ENCODE measurements at regions not wholly inside any gene's neighbourhood (a gene's known extent, or its start where the extent isn't known, plus 50 kb on each side); places are given as distances from the start of the nearest gene placed in this dataset.

GRCh38 chr15:97870771-97871170, 89.7 kb upstream of the ARRDC4 start:
- no peaks in the 10 kb centered on the region for H3K9me2 ChIP-seq (replicated peaks; ENCODE audit: insufficient read depth, low read length)
- H3K27ac ChIP-seq (ENCODE audit: low read length) = no peak overlapping the region
- no peaks in the 10 kb centered on the region for H3K9me3 ChIP-seq (replicated peaks; ENCODE audit: insufficient read depth, low read length)
- no peaks in the 10 kb centered on the region for H3F3A ChIP-seq (ENCODE audit: insufficient read depth, low read length)
- no peak overlapping the region for H3K9ac ChIP-seq (ENCODE audit: low read length)
- no peak for TF ChIP-seq EZH2 (optimal IDR thresholded peaks at IDR 0.05; ENCODE audit: low read depth, low read length)
- no peak for TF ChIP-seq CTCF (IDR thresholded peaks at IDR 0.05; ENCODE audit: low read length)
- TF ChIP-seq EZH2phosphoT487 (IDR thresholded peaks at IDR 0.05; ENCODE audit: low read length) = no peak
- no peaks in the 10 kb centered on the region for H3K4me1 ChIP-seq (ENCODE audit: low read length)
- no peaks in the 10 kb centered on the region for H3K36me3 ChIP-seq (replicated peaks; ENCODE audit: insufficient read depth, low read length)
- no peak for DNase-seq
- H3K27me3 ChIP-seq (replicated peaks; ENCODE audit: insufficient read depth, low read length) = no peaks in the 10 kb centered on the region
- H4K20me1 ChIP-seq (ENCODE audit: insufficient read depth, low read length) = no peaks in the 10 kb centered on the region
- H2AFZ ChIP-seq (ENCODE audit: low read length) = no peak overlapping the region
- H3K4me2 ChIP-seq (ENCODE audit: low read depth, low read length) = no peak overlapping the region
- no peak overlapping the region for H3K4me3 ChIP-seq (ENCODE audit: low read length)
- H3K79me2 ChIP-seq (ENCODE audit: low read length) = no peaks in the 10 kb centered on the region

- H3K27ac ChIP-seq (ENCODE audit: low read length) = no peak overlapping the region
- no peaks in the 10 kb centered on the region for H3K27me3 ChIP-seq (replicated peaks; ENCODE audit: insufficient read depth, low read length)
- no peaks in the 10 kb centered on the region for H3F3A ChIP-seq (ENCODE audit: insufficient read depth, low read length)
- no peaks in the 10 kb centered on the region for H3K36me3 ChIP-seq (replicated peaks; ENCODE audit: insufficient read depth, low read length)
- H4K20me1 ChIP-seq (ENCODE audit: insufficient read depth, low read length) = no peaks in the 10 kb centered on the region
- no peak overlapping the region for H2AFZ ChIP-seq (ENCODE audit: low read length)
- no peaks in the 10 kb centered on the region for H3K79me2 ChIP-seq (ENCODE audit: low read length)
- no peak for TF ChIP-seq CTCF (IDR thresholded peaks at IDR 0.05; ENCODE audit: low read length)
- no peak for TF ChIP-seq EZH2phosphoT487 (IDR thresholded peaks at IDR 0.05; ENCODE audit: low read length)
- TF ChIP-seq EZH2 (optimal IDR thresholded peaks at IDR 0.05; ENCODE audit: low read depth, low read length) = no peak
- no peak overlapping the region for H3K9ac ChIP-seq (ENCODE audit: low read length)
- H3K4me2 ChIP-seq (ENCODE audit: low read depth, low read length) = no peak overlapping the region
- no peaks in the 10 kb centered on the region for H3K4me1 ChIP-seq (ENCODE audit: low read length)
- H3K9me2 ChIP-seq (replicated peaks; ENCODE audit: insufficient read depth, low read length) = no peaks in the 10 kb centered on the region
- H3K9me3 ChIP-seq (replicated peaks; ENCODE audit: insufficient read depth, low read length) = no peaks in the 10 kb centered on the region
- H3K4me3 ChIP-seq (ENCODE audit: low read length) = no peak overlapping the region
- DNase-seq = no peak
Observed at GRCh38 chr15:97874139-97874538, 86.4 kb upstream of the ARRDC4 start.

DNA sequence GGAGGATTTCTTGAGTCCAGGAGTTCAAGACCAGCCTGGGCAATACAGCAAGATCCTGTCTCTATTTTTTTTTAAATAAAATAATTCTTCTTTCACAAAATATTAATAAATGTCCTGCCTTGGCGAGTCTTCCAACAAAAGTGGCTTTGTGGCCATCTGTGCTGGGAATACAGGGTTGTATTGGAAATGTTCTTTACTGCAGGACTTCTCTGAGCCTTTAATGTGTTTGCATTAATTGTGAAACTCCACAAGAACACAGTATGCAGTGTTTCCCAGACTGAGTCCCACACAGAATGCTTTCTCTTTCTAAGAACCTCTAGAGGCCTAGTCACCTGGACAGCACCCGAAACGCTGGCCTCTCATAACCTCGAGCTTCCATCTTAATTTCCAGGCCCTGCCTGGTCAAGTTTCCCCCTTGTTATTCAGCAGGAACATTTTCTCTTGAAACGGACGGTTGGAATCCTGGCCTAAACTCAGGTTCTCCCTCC, 85.4 kb upstream of the ARRDC4 start:
- Histone ChIP-seq H3K4me1 (ENCODE audit: low read length) (no peaks in the 10 kb centered on the region), H3K79me2 (ENCODE audit: low read length) (no peaks in the 10 kb centered on the region), H3K9ac (ENCODE audit: low read length) (no peak overlapping the region), H2AFZ (ENCODE audit: low read length) (no peak overlapping the region), H3K4me2 (ENCODE audit: low read depth, low read length) (no peak overlapping the region), H3K4me3 (ENCODE audit: low read length) (no peak overlapping the region), H4K20me1 (ENCODE audit: insufficient read depth, low read length) (no peaks in the 10 kb centered on the region), H3K27ac (ENCODE audit: low read length) (no peak overlapping the region), H3K36me3 (replicated peaks; ENCODE audit: insufficient read depth, low read length) (no peaks in the 10 kb centered on the region), H3F3A (ENCODE audit: insufficient read depth, low read length) (no peaks in the 10 kb centered on the region), H3K9me2 (replicated peaks; ENCODE audit: insufficient read depth, low read length) (no peaks in the 10 kb centered on the region), H3K27me3 (replicated peaks; ENCODE audit: insufficient read depth, low read length) (no peaks in the 10 kb centered on the region), H3K9me3 (replicated peaks; ENCODE audit: insufficient read depth, low read length) (no peaks in the 10 kb centered on the region)
- no peak for DNase-seq
- TF ChIP-seq CTCF (IDR thresholded peaks at IDR 0.05; ENCODE audit: low read length) = no peak
- no peak for TF ChIP-seq EZH2phosphoT487 (IDR thresholded peaks at IDR 0.05; ENCODE audit: low read length)
- no peak for TF ChIP-seq EZH2 (optimal IDR thresholded peaks at IDR 0.05; ENCODE audit: low read depth, low read length)

Data from MM.1S (cell line).